ENCODE measurements at regions not wholly inside any gene's neighbourhood (a gene's known extent, or its start where the extent isn't known, plus 50 kb on each side); places are given as distances from the start of the nearest gene placed in this dataset.

DNA sequence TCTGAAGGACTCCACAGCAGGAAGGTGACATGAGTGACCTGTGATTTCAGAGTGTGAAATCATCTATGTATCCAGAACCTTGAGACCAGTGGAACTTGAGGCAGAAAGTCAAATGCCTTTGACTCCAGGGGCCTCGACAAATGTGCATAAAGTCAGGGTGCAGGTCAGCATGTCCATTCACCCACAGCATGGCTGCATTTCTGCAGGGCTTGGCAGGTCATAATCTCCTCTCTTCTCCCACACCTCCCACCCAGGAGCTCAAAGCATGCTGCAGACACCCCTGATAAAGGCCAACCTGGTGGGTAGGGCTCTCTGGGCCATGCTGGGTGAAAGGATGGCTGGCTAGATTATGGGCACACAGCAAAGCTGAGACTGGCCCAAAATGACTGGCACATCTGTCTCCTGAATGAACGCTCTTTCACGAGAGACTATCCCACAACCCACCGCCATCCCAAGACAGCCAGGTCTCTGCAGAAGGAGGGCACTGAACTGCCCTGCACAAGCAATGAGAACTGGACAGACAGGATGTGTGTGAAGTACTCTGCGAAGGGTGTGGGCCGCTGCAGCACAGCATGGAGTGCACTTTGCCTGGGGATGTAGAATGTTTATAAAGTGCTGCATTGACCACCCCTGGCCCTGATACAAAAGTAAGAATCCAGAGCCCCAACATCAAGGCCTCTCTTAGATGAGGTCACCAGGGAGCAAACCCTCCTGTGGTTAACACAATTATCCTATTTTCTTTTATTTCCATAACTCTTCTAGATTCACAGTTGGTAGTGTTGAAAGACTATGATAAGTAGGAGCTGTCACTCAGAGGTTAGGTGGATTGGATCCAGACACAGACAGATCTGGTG is 78.2 kb upstream of the NXT1 start:
- ATAC-seq (no peak), DNase-seq (no peak)
- Mint-ChIP-seq H3K27me3 (no peaks in the 10 kb centered on the region), H3K9me3 (peaks cover 6% of the 10 kb centered on the region), H3K4me1 (ENCODE audit: low read depth) (no peaks in the 10 kb centered on the region), H3K27ac (no peak overlapping the region), H3K36me3 (ENCODE audit: low read depth) (no peaks in the 10 kb centered on the region), H3K4me3 (no peak overlapping the region)
- TF ChIP-seq, protein P1, sequence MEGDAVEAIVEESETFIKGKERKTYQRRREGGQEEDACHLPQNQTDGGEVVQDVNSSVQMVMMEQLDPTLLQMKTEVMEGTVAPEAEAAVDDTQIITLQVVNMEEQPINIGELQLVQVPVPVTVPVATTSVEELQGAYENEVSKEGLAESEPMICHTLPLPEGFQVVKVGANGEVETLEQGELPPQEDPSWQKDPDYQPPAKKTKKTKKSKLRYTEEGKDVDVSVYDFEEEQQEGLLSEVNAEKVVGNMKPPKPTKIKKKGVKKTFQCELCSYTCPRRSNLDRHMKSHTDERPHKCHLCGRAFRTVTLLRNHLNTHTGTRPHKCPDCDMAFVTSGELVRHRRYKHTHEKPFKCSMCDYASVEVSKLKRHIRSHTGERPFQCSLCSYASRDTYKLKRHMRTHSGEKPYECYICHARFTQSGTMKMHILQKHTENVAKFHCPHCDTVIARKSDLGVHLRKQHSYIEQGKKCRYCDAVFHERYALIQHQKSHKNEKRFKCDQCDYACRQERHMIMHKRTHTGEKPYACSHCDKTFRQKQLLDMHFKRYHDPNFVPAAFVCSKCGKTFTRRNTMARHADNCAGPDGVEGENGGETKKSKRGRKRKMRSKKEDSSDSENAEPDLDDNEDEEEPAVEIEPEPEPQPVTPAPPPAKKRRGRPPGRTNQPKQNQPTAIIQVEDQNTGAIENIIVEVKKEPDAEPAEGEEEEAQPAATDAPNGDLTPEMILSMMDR (IDR thresholded peaks at IDR 0.05): no peak
- ChIA-PET POLR2A (no interaction called here), CTCF (no interaction called here)
- intact Hi-C loops (cut with micrococcal nuclease): no loop called here

DNA sequence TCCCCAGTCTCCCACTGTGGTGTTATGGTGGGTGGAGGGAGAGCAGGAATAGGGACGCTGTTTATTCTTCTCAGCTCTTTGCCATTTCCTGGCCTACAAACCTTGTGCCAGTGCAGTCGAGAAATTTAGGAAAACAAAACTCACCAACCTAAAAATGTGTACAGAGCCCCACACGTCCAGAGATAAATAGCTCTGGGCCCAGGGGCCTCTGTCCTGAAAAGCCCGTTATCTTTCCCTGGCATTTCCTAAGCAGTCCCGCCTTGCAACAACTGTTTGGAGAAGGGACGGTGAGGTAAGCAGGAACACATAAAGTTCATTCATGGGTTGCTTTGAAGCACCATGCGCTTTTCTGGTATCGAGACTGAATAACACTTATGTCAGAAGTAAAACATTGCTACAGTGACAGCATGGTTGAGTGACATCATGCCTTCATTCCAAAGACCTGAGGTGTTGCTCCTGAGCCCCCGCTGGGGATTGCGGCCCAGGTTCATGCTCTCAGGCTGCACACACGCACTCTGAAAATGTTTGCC is 80.1 kb upstream of the NXT1 start:
- no peak for ATAC-seq
- H3K27me3 Mint-ChIP-seq: no peaks in the 10 kb centered on the region
- CTCF ChIA-PET: no interaction called here
- no peak overlapping the region for H3K27ac Mint-ChIP-seq
- intact Hi-C loops (cut with micrococcal nuclease): no loop called here
- H3K9me3 Mint-ChIP-seq: peaks cover 6% of the 10 kb centered on the region
- H3K4me3 Mint-ChIP-seq: no peak overlapping the region
- TF ChIP-seq, protein P1 (IDR thresholded peaks at IDR 0.05): no peak
- POLR2A ChIA-PET: no interaction called here
- H3K4me1 Mint-ChIP-seq (ENCODE audit: low read depth): no peaks in the 10 kb centered on the region
- DNase-seq: no peak
- H3K36me3 Mint-ChIP-seq (ENCODE audit: low read depth): no peaks in the 10 kb centered on the region

DNA sequence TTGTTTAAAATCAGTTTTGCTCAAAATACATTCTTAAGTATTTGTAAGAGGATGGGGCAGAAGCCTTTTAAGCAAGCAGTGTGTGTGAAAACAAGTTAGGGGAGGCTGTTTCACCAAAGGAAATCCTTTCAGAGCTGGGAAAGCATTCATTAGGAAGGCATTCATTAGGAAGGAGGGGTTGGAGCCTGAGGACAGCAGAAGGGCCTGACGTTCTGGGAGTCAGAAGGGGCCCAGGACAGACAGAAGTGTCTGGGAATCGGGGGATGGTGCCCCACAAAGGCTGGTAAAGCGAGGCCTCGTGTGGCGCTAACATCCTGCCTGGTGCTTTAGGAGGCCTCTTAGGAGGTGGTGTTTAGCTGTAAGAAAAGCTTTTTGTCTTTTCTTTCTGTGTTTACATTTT is 80.6 kb upstream of the NXT1 start:
- TF ChIP-seq, protein P1 (IDR thresholded peaks at IDR 0.05): no peak
- Mint-ChIP-seq H3K27ac (no peak overlapping the region), H3K9me3 (peaks cover 6% of the 10 kb centered on the region), H3K27me3 (no peaks in the 10 kb centered on the region), H3K36me3 (ENCODE audit: low read depth) (no peaks in the 10 kb centered on the region), H3K4me3 (no peak overlapping the region), H3K4me1 (ENCODE audit: low read depth) (no peaks in the 10 kb centered on the region)
- POLR2A ChIA-PET: no interaction called here
- CTCF ChIA-PET: no interaction called here
- no peak for ATAC-seq
- DNase-seq: no peak
- intact Hi-C loops (cut with micrococcal nuclease): no loop called here

DNA sequence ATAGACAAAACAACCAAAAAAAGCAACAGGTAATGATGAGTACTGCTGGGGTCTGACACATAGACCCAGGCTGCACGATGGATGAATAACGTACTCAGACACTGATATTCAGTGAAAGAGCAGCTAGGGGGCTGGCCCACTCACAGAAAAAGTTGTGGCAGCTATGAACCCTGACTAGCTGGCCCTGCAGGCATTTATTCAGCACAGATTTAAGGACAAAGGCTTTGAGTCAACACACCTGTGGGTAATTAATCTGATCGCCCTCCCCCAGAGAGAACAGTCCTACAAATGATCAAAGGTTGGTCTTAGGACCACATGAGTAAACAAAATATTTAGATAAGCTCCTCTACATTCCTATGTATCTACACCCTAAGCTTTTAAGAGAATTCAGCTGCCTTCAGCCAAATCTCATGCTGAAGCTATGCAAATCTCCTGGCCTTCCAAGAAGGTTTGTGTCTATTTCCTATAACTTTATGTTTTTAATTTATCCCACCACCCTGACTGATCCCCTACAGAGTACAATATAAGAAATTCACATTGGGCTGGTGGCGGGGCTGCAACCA is 81.7 kb upstream of the NXT1 start:
- Mint-ChIP-seq H3K9me3 (peaks cover 7% of the 10 kb centered on the region), H3K27ac (no peak overlapping the region), H3K36me3 (ENCODE audit: low read depth) (no peaks in the 10 kb centered on the region), H3K4me1 (ENCODE audit: low read depth) (no peaks in the 10 kb centered on the region), H3K27me3 (no peaks in the 10 kb centered on the region), H3K4me3 (no peak overlapping the region)
- TF ChIP-seq, protein P1 (IDR thresholded peaks at IDR 0.05): no peak
- ChIA-PET POLR2A (no interaction called here), CTCF (no interaction called here)
- ATAC-seq: no peak
- no peak for DNase-seq
- intact Hi-C loops (cut with micrococcal nuclease): no loop called here

DNA sequence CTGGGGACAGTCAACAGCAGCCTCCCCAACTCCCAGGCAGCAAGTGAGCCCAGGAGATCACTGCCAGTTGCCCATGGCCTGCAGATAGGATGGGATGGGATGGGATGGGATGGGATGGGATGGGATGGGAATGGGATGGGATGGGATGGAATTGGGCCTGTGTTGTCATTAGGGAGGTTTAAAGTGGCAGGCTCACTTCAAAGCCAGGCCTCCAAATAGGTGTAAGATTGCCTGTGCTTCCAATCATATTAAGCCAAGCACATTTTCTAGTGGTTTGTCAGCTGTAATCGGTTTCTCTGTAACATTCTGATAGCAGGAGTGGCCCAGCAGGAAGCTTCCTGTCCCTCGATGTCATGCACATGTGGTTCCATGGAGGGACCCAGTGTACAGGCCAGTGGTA is 82.7 kb upstream of the NXT1 start:
- no peaks in the 10 kb centered on the region for H3K36me3 Mint-ChIP-seq (ENCODE audit: low read depth)
- ATAC-seq: no peak
- no peaks in the 10 kb centered on the region for H3K4me1 Mint-ChIP-seq (ENCODE audit: low read depth)
- no peak for DNase-seq
- no peaks in the 10 kb centered on the region for H3K27me3 Mint-ChIP-seq
- ChIA-PET CTCF (no interaction called here), POLR2A (no interaction called here)
- H3K4me3 Mint-ChIP-seq: no peak overlapping the region
- TF ChIP-seq, protein P1 (IDR thresholded peaks at IDR 0.05): no peak
- peaks cover 8% of the 10 kb centered on the region for H3K9me3 Mint-ChIP-seq
- intact Hi-C loops (cut with micrococcal nuclease): no loop called here
- H3K27ac Mint-ChIP-seq: no peak overlapping the region

All from activated CD8-positive, alpha-beta T cell treated with anti-CD3 and anti-CD28 coated beads for 36 hours (primary cell).